ENCODE measurements at regions not wholly inside any gene's neighbourhood (a gene's known extent, or its start where the extent isn't known, plus 50 kb on each side); places are given as distances from the start of the nearest gene placed in this dataset.
"Not testable (repeated sequence)": the region's sequence is repeated elsewhere in the genome, so short reads cannot be mapped to it uniquely, and the experiment has no call there.

DNA sequence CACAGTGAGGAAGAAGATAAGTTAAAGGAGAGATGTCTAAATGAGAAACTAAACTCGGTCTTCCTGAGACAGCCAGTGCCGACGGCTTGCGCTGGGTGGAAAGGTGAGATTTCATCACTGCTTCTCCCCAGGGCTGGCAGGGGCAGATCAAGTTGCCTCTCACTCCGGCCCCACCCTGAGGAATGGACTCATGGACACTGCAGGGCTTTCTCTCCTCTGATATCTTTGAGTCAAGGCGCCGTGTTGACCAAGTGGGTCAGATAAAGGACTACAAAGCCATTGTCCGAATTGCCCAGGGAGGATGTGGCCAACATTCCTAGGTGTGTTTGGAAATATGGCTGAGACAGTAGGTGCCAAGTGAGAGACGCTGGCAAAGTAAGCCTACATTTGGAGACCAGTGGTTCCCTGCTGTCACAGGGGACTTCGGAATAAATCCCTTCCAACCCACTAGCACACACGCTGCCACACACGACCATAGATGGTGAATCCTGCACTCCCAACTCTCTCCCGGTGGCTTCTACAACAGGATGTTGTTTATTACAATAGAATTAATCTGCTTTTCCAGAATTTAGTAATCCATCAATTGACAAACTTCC, 156.5 kb upstream of the TSC22D1 start:
- Histone ChIP-seq H2AFZ (ENCODE audit: low read depth, low read length) (no peak overlapping the region), H3K36me3 (ENCODE audit: insufficient read depth, low read length) (no peaks in the 10 kb centered on the region), H3K79me2 (ENCODE audit: insufficient read depth, low read length) (no peaks in the 10 kb centered on the region), H3K27me3 (ENCODE audit: insufficient read depth, low read length, poor library complexity) (no peaks in the 10 kb centered on the region), H4K20me1 (ENCODE audit: insufficient read depth, low read length) (no peaks in the 10 kb centered on the region), H3K4me3 (ENCODE audit: low read depth in 1 of 2, low read length in 2 of 2) (no peak overlapping the region), H3K9me3 (ENCODE audit: insufficient read depth, low read length, severe bottlenecking) (no peaks in the 10 kb centered on the region), H3K4me2 (ENCODE audit: insufficient read depth, low read length) (no peak overlapping the region), H3K4me1 (ENCODE audit: insufficient read depth, low read length) (no peaks in the 10 kb centered on the region), H3K27ac (ENCODE audit: low read length) (no peak overlapping the region), H3K9ac (ENCODE audit: low read depth, low read length) (no peak overlapping the region)
- no peak for DNase-seq
- no peak for ATAC-seq (ENCODE audit: insufficient read depth, low read depth)
- no peak for TF ChIP-seq EZH2 (IDR thresholded peaks at IDR 0.05; ENCODE audit: borderline replicate concordance, low read depth, low read length, severe bottlenecking)
- TF ChIP-seq, protein P1, sequence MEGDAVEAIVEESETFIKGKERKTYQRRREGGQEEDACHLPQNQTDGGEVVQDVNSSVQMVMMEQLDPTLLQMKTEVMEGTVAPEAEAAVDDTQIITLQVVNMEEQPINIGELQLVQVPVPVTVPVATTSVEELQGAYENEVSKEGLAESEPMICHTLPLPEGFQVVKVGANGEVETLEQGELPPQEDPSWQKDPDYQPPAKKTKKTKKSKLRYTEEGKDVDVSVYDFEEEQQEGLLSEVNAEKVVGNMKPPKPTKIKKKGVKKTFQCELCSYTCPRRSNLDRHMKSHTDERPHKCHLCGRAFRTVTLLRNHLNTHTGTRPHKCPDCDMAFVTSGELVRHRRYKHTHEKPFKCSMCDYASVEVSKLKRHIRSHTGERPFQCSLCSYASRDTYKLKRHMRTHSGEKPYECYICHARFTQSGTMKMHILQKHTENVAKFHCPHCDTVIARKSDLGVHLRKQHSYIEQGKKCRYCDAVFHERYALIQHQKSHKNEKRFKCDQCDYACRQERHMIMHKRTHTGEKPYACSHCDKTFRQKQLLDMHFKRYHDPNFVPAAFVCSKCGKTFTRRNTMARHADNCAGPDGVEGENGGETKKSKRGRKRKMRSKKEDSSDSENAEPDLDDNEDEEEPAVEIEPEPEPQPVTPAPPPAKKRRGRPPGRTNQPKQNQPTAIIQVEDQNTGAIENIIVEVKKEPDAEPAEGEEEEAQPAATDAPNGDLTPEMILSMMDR (IDR thresholded peaks at IDR 0.05; ENCODE audit: borderline replicate concordance, extremely low read depth, low read length, poor library complexity, severe bottlenecking), result no peak

DNA sequence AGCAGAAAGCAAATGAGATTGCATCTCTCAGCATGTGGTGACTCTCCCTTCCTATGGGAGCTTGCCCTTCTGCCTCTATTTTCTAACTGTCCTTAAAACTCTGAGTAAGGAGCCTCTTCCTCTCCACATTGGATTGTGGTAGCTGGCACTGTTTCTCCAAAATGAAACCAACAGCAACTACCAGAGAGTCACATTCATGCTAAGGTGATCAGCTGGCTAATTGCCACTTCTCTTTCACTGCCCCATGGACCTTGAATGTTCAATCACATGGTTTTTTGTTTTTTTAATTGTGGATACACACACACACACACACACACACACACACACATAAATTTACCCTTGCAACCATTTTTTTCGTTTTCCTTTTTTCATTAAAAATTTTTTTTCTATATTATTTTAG, 154.7 kb upstream of the TSC22D1 start:
- Histone ChIP-seq H3K4me1 (ENCODE audit: insufficient read depth, low read length) (no peaks in the 10 kb centered on the region), H3K27me3 (ENCODE audit: insufficient read depth, low read length, poor library complexity) (no peaks in the 10 kb centered on the region), H3K9me3 (ENCODE audit: insufficient read depth, low read length, severe bottlenecking) (no peaks in the 10 kb centered on the region), H3K9ac (ENCODE audit: low read depth, low read length) (no peak overlapping the region), H4K20me1 (ENCODE audit: insufficient read depth, low read length) (no peaks in the 10 kb centered on the region), H2AFZ (ENCODE audit: low read depth, low read length) (no peak overlapping the region), H3K79me2 (ENCODE audit: insufficient read depth, low read length) (no peaks in the 10 kb centered on the region), H3K4me2 (ENCODE audit: insufficient read depth, low read length) (no peak overlapping the region), H3K4me3 (ENCODE audit: low read depth in 1 of 2, low read length in 2 of 2) (no peak overlapping the region), H3K36me3 (ENCODE audit: insufficient read depth, low read length) (no peaks in the 10 kb centered on the region), H3K27ac (ENCODE audit: low read length) (no peak overlapping the region)
- ATAC-seq (ENCODE audit: insufficient read depth, low read depth) (no peak), DNase-seq (no peak)
- no peak for TF ChIP-seq EZH2 (IDR thresholded peaks at IDR 0.05; ENCODE audit: borderline replicate concordance, low read depth, low read length, severe bottlenecking)
- TF ChIP-seq, protein P1 (IDR thresholded peaks at IDR 0.05; ENCODE audit: borderline replicate concordance, extremely low read depth, low read length, poor library complexity, severe bottlenecking), result no peak

DNA sequence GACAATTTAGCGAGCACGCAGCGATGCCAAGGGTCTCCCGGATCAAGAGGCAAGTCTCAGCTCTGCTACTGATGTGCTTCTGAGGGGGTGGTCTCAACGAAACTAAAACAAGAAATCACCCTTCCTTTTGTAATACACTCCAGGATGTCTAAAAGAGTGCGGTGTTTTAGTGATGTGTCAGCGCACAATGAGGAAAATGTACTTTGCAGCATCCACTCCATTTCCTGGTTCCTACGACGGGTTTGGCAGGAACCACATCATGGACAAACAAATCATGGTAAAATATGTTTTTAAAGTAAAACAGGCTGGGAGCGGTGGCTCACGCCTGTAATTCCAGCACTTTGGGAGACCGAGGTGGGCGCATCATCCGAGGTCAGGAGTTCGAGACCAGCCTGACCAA, 154.0 kb upstream of the TSC22D1 start:
- H3K9me3 ChIP-seq (ENCODE audit: insufficient read depth, low read length, severe bottlenecking), result no peaks in the 10 kb centered on the region
- H3K79me2 ChIP-seq (ENCODE audit: insufficient read depth, low read length), result no peaks in the 10 kb centered on the region
- H4K20me1 ChIP-seq (ENCODE audit: insufficient read depth, low read length), result no peaks in the 10 kb centered on the region
- H2AFZ ChIP-seq (ENCODE audit: low read depth, low read length), result no peak overlapping the region
- no peak overlapping the region for H3K4me2 ChIP-seq (ENCODE audit: insufficient read depth, low read length)
- ATAC-seq (ENCODE audit: insufficient read depth, low read depth), result no peak
- no peaks in the 10 kb centered on the region for H3K4me1 ChIP-seq (ENCODE audit: insufficient read depth, low read length)
- H3K4me3 ChIP-seq (ENCODE audit: low read depth in 1 of 2, low read length in 2 of 2), result no peak overlapping the region
- H3K27ac ChIP-seq (ENCODE audit: low read length), result no peak overlapping the region
- no peaks in the 10 kb centered on the region for H3K36me3 ChIP-seq (ENCODE audit: insufficient read depth, low read length)
- H3K27me3 ChIP-seq (ENCODE audit: insufficient read depth, low read length, poor library complexity), result no peaks in the 10 kb centered on the region
- no peak overlapping the region for H3K9ac ChIP-seq (ENCODE audit: low read depth, low read length)
- no peak for TF ChIP-seq EZH2 (IDR thresholded peaks at IDR 0.05; ENCODE audit: borderline replicate concordance, low read depth, low read length, severe bottlenecking)
- TF ChIP-seq, protein P1 (IDR thresholded peaks at IDR 0.05; ENCODE audit: borderline replicate concordance, extremely low read depth, low read length, poor library complexity, severe bottlenecking), result no peak
- no peak for DNase-seq

DNA sequence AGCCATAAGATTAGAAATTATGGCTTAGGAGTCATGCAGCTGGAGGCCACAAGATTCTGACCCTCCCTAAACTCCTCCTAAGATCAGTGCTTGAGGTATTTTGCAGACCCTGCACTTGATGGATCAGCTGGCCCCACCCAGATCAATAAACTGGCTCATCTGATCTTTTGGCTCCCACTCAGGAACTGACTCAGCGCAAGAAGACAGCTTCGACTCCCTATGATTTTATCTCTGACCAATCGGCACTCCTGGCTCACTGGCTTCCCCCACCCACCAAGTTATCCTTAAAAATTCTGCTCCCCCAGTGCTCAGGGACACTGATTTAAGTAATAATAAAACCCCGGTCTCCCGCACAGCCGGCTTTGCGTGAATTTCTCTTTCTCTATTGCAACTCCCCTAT, 151.5 kb upstream of the TSC22D1 start:
- H3K36me3 ChIP-seq (ENCODE audit: insufficient read depth, low read length); ATAC-seq (ENCODE audit: insufficient read depth, low read depth); H3K79me2 ChIP-seq (ENCODE audit: insufficient read depth, low read length); H3K4me3 ChIP-seq (ENCODE audit: low read depth in 1 of 2, low read length in 2 of 2); H3K4me2 ChIP-seq (ENCODE audit: insufficient read depth, low read length); H3K27ac ChIP-seq (ENCODE audit: low read length); H3K4me1 ChIP-seq (ENCODE audit: insufficient read depth, low read length); DNase-seq; H3K9me3 ChIP-seq (ENCODE audit: insufficient read depth, low read length, severe bottlenecking); H3K9ac ChIP-seq (ENCODE audit: low read depth, low read length); H3K27me3 ChIP-seq (ENCODE audit: insufficient read depth, low read length, poor library complexity); H2AFZ ChIP-seq (ENCODE audit: low read depth, low read length); H4K20me1 ChIP-seq (ENCODE audit: insufficient read depth, low read length): not testable (repeated sequence)
